GM19463 (cell line): ENCODE measurements at regions not wholly inside any gene's neighbourhood (a gene's known extent, or its start where the extent isn't known, plus 50 kb on each side); places are given as distances from the start of the nearest gene placed in this dataset.
"Not testable (repeated sequence)": the region's sequence is repeated elsewhere in the genome, so short reads cannot be mapped to it uniquely, and the experiment has no call there.

ENCODE experiments used
- ATAC-seq: cut with Tn5 transposase; IDR thresholded peaks from one replicate; pipeline ENCODE4 v1.9.1; 2021; ENCODE audit warnings: mild to moderate bottlenecking, moderate library complexity; ENCODE audit not compliant: unreplicated experiment

DNA sequence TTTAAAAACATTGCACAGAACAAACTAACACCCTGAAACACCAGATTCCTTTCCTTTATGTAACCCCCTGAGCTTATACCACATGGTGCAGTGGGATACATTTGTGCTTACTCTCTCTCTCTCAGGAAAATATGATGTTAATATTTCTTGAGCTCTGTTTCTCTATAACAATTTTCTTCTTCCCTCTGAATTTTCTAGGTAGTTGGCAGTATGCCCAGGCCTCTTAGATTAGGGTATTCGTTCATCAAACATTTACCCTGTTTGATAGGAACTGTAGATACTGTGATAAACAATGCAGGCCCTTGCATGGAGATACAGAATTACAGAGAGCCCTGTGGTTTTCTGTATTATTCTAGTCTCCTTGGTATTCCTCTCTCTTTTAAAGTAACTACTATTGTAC is 567.8 kb downstream of the IPMK start:
- ATAC-seq = no peak

DNA sequence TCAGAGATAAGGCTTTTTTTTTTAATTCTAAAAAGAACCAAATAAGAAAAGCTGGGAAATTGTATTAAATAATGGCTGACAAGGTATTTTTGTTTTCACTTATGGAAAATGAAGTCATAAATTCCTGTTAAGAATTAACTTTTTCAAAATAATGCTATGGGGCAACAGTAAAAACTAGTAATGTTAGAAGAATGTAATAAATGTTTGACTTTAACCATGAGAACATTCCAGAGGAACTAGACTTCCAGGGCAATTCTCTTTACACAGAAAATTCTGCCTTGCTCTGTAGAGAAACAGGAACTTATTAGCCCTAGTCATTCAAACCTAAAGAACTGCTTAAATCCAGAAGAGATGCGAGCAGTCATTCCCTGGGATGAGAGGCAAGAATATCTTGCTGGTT is 571.1 kb downstream of the IPMK start:
- no peak for ATAC-seq

GRCh38 chr10:57694956-57695608 is 572.6 kb downstream of the IPMK start:
- no peak for ATAC-seq

- no peak for ATAC-seq
These were observed 575.3 kb downstream of the IPMK start for GRCh38 chr10:57692255-57692980.

GRCh38 chr10:57689596-57690297 is 577.9 kb downstream of the IPMK start:
- no peak for ATAC-seq

GRCh38 chr10:57679916-57680315 is 587.8 kb downstream of the IPMK start:
- no peak for ATAC-seq

- no peak for ATAC-seq
These were observed 592.6 kb downstream of the IPMK start for GRCh38 chr10:57675125-57675524.

- no peak for ATAC-seq
These were observed 594.2 kb downstream of the IPMK start for GRCh38 chr10:57673446-57673960.

DNA sequence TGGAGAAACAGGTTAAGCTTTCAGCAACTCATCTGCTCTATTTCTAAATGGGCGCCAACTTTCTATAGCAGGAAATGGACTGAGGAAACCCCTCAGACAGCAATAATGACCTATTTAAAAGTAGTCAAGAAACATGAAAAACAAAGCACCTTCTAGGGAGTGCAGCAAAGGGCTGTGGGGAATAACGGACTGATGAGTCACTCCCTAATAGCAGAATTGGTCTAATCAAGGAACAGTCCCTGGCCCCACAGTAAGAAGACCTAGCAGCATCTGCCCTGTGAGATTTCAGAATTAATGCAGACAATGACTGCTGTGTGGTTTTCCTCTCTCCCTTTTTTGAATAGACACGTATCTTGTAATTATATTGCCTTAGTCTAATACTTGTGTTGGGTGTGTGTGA is 602.9 kb downstream of the IPMK start:
- ATAC-seq = peak; percentile 44

DNA sequence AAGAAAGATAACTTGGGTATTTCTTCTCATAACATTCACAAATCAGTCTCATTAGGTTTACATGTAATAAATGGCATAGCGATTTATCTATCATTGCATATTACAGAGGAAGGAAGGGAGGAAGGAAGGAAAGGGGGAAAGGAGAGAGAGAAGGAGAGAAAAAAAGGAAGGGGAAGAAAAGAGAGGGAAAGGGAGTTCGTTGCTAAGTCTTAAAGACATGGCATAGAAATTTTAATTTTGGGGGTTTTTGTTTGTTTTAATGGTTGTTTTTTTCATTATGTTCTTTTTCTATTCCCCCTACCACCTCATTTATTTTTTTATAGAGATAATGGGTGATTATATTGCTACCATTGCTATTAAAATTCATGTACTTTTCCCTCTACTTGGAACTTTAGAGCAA is 604.3 kb downstream of the IPMK start:
- no peak for ATAC-seq

DNA sequence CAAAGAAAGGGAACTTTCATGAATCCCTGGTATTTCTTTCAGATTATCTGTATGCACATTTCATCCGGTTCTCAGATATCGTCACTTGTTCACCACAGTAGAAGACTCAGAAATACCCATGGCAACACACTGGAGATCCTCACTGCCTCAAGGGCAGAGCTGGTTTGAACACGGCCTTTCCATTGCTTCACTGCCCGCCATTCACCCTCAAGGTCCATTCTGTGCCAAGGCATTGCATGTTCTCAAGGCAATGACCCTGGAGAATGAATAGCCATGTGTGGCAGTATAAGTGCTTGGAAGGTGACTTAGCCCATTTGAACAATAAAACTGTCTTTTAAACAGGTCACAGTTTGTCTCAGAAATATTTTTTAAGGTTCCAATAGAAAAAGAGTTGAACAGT is 606.5 kb downstream of the IPMK start:
- ATAC-seq = no peak

DNA sequence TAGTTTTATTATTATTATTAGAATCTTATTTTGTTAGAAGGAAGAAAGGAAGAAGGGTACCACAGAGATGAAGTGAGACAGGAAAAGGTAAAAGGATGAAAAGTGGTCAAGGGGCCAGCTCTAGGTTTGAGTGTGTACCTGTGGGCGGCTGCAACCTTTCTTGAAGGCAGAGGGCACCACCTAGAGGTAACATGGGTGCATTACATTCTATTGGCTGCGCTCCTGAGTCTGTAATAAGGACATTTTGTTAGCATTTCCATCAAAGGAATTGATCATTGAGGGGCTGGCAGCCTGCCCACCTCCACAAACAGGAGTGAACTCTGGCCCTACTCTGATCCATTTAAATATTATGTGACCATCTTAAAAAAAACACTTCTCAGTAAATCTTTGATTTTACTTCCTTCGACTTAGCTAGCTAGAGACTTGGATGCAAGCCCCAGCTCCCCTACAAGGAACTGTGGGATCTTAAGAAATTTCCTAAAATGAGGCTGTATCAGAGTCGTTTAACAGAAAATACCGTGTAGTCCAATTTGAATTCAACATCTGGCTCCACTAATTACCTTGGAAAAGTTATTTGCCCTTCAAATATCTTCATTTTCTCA is 610.4 kb downstream of the IPMK start:
- peak; percentile 91 for ATAC-seq

GRCh38 chr10:57654856-57655255 is 612.8 kb downstream of the IPMK start:
- peak; percentile 48 for ATAC-seq

GRCh38 chr10:57645108-57645507 is 622.6 kb downstream of the IPMK start:
- not testable (repeated sequence) for ATAC-seq

DNA sequence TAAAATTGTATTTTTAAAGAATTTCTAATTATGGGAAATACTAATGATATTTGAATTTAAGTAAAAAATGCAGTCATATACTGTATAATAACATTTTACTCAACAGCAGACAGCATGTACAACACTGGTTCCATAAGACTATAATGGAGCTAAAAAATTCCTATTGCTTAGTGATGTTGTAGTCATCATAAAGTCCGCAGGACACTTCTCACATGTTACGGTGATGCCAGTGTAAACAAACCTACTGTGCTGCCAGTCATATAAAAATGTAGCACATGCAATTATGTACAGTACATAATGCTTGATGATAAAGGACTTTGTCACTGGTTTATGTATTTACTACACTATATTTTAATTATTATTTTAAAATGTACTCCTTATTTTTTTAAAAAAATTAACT is 629.3 kb downstream of the IPMK start:
- no peak for ATAC-seq

DNA sequence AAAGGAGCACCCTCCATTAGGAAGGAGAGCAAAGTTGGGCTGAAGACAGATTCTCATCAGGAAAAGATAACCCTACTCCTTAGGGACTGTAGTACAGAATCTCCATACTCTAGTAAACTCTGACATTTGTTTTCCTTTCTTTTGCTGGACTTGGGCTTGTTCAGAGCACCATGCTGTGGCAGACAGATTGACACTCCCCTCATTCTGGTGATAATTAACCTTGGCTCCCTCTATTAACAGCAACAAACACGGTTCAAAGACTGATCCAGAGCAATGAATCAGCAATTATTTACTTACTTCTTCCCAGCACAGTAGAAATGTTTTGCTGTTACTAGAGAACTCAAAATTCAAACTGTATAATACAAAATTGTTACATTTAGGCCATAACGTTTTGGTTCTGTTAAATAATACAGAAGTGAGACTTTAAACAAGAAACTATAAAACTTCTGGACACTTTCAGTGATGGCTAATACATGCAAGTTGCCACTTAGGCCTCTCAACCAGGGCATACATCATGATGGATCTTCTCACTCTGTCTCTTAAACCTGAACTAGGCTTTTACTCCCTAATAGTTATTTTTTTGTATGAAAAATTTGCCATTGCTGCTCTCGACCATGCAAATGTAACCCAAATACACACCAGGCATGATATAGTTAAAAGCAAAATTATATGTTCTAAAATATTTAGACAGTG is 639.0 kb downstream of the IPMK start:
- ATAC-seq = peak; percentile 81

- ATAC-seq = no peak
These were observed 640.0 kb downstream of the IPMK start for GRCh38 chr10:57627642-57628178.

DNA sequence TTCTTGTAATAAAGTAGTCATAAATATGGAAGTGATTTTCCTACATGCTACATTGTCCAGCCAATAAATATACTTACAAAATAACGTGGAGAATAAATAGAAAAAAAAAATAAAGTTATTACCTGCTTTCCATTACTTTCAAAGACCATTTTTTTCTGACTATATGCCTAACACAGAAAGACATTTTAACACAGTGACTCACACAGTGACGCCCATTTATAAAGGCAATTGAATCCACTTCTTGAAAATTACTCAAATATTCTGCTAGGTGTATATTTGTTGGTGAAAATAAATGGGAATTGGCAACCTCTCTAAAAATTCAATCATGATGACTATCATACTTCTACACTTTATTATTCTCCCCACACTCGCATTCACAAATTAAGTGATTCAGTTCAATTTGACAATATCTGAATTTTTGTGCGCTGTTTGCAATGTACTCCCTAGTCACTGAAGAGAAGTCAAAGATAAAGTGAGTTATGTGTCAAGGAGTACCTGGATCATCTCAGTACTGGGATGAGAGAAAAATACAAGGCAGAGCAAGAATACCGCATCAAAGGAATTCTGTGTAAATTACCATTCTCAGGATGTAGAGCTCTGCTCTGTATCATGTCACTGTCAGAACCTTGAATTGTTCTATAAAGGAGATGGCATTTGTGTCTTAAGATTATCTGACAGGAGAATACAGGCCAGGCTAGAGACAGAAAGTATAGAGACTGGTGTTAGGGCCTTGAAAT is 642.7 kb downstream of the IPMK start:
- no peak for ATAC-seq

GRCh38 chr10:57624066-57624465 is 643.6 kb downstream of the IPMK start:
- ATAC-seq = no peak

DNA sequence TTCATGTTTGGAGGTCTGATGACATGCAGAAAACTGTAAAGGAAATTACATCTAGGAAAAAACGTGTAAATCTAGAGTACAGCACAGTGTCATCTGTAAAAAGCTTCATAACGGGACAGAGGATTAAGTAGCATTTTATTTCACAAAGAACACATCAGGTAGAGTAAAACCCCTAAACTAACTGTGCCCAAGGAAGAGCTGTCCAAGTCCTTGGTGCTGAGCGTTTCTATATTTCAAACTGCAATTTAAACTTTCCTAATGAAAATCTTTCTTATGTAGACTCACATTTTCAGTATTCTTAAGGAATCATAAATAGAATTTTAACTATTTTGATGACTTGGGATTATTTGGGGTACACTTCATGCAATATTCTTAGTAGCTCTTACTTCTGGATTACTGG is 646.2 kb downstream of the IPMK start:
- no peak for ATAC-seq
